ENCODE measurements at regions not wholly inside any gene's neighbourhood (a gene's known extent, or its start where the extent isn't known, plus 50 kb on each side); places are given as distances from the start of the nearest gene placed in this dataset.
A peak's percentile ranks its signal among the peaks of the same experiment; 100 is the strongest.
"Not testable (repeated sequence)": the region's sequence is repeated elsewhere in the genome, so short reads cannot be mapped to it uniquely, and the experiment has no call there.

GRCh38 chr17:56690441-56691291 is 97.2 kb downstream of the NOG start:
- FAIRE-seq, result no peak

- no peak for FAIRE-seq
Measured at GRCh38 chr17:56694825-56695224, 101.3 kb downstream of the NOG start.

- FAIRE-seq, result no peak
Measured at GRCh38 chr17:56697190-56697589, 103.7 kb downstream of the NOG start.

- FAIRE-seq, result no peak
Measured at GRCh38 chr17:56699186-56699894, 105.8 kb downstream of the NOG start.

- no peak for FAIRE-seq
Measured at GRCh38 chr17:56700919-56701420, 107.5 kb downstream of the NOG start.

GRCh38 chr17:56707312-56708219 is 114.1 kb downstream of the NOG start:
- FAIRE-seq, result no peak

GRCh38 chr17:56708220-56708558 is 114.7 kb downstream of the NOG start:
- no peak for FAIRE-seq

GRCh38 chr17:56708670-56709410 is 115.3 kb downstream of the NOG start:
- no peak for FAIRE-seq

- no peak for FAIRE-seq
Measured at GRCh38 chr17:56710986-56711385, 117.5 kb downstream of the NOG start.

- peak; percentile 90 for FAIRE-seq
Measured at GRCh38 chr17:56715613-56716357, 117.9 kb downstream of the C17orf67 start.

- FAIRE-seq, result no peak
Measured at GRCh38 chr17:56717471-56717870, 116.2 kb downstream of the C17orf67 start.

- no peak for FAIRE-seq
Measured at GRCh38 chr17:56718515-56718914, 115.2 kb downstream of the C17orf67 start.

- FAIRE-seq, result no peak
Measured at GRCh38 chr17:56723421-56723820, 110.3 kb downstream of the C17orf67 start.

GRCh38 chr17:56724664-56725063 is 109.1 kb downstream of the C17orf67 start:
- FAIRE-seq, result no peak

- no peak for FAIRE-seq
Measured at GRCh38 chr17:56725144-56725543, 108.6 kb downstream of the C17orf67 start.

GRCh38 chr17:56727876-56728617 is 105.7 kb downstream of the C17orf67 start:
- no peak for FAIRE-seq

- not testable (repeated sequence) for FAIRE-seq
Measured at GRCh38 chr17:56731096-56731495, 102.6 kb downstream of the C17orf67 start.

GRCh38 chr17:56733833-56734232 is 99.9 kb downstream of the C17orf67 start:
- no peak for FAIRE-seq

- FAIRE-seq, result no peak
Measured at GRCh38 chr17:56735842-56736241, 97.9 kb downstream of the C17orf67 start.

- FAIRE-seq, result no peak
Measured at GRCh38 chr17:56737421-56738161, 96.1 kb downstream of the C17orf67 start.

All from islet of Langerhans (tissue), 1 donor.